ENCODE measurements at regions not wholly inside any gene's neighbourhood (a gene's known extent, or its start where the extent isn't known, plus 50 kb on each side); places are given as distances from the start of the nearest gene placed in this dataset.

DNA sequence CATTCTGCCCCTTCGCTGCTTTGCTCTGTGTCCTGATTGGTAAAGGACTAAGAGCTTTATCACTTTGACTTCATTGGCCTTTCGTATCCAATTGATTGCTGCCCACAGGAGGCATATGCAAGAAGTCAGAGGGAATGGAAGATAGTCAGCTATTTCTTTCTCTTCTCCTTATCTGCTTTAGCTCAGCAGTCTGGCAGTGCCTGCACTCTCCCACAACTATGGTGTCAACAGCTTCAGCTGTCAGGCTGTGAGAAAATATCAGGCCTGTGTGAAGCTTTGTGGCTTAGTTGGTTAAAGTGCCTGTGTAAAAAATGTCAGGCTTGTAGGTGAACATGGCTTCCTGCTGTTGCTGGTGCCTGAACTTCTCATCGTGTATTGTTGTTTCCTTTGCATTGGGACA, 243.0 kb downstream of the PCDH17 start:
- TF ChIP-seq, protein P1, sequence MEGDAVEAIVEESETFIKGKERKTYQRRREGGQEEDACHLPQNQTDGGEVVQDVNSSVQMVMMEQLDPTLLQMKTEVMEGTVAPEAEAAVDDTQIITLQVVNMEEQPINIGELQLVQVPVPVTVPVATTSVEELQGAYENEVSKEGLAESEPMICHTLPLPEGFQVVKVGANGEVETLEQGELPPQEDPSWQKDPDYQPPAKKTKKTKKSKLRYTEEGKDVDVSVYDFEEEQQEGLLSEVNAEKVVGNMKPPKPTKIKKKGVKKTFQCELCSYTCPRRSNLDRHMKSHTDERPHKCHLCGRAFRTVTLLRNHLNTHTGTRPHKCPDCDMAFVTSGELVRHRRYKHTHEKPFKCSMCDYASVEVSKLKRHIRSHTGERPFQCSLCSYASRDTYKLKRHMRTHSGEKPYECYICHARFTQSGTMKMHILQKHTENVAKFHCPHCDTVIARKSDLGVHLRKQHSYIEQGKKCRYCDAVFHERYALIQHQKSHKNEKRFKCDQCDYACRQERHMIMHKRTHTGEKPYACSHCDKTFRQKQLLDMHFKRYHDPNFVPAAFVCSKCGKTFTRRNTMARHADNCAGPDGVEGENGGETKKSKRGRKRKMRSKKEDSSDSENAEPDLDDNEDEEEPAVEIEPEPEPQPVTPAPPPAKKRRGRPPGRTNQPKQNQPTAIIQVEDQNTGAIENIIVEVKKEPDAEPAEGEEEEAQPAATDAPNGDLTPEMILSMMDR (IDR thresholded peaks at IDR 0.05): no peak
- no peak for TF ChIP-seq POLR2A (IDR thresholded peaks at IDR 0.05)
